GM19467 (cell line): ENCODE measurements at regions not wholly inside any gene's neighbourhood (a gene's known extent, or its start where the extent isn't known, plus 50 kb on each side); places are given as distances from the start of the nearest gene placed in this dataset.

Experiments used
- ATAC-seq: cut with Tn5 transposase; IDR thresholded peaks from one replicate; pipeline ENCODE4 v1.9.1; 2021; ENCODE audit warnings: mild to moderate bottlenecking, moderate library complexity; ENCODE audit not compliant: unreplicated experiment

DNA sequence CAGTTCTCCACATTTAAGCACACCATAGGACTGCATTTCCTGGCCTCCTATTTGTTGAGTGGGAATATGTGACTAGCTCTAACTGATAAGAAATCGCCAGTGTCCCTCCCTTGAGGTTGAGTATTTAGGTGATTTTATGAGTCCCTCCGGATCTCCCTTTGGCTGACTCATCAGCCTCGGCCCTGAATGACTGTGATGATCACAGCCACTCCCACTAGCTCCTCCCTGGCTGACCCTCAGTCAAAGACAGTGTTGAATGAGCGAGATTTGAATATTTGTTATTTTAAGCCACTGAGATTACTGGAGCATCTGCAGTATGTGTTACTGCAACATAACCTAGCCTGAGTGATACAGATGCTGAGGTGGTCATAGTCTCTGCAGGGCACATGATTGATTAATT is 515.3 kb downstream of the EPHB1 start:
- ATAC-seq = no peak

DNA sequence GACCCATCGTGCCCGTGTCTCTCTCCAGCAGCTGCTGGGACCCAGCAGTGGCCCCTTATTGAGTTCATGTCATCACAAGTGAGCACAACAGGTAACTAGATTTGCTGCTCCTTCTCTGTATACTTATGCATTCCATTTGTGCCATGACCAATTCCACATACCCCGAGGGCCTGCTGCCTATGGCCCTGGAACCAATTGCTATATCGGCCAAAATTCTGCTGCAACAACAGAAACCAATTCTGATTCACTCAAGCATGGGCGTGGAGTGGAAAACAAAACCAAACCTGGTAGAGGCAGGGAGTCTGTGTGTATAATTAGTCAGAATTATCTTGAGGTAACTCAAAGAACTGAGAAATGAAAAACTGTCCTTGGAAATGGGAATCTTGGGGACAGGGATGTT is 516.6 kb downstream of the EPHB1 start:
- no peak for ATAC-seq

DNA sequence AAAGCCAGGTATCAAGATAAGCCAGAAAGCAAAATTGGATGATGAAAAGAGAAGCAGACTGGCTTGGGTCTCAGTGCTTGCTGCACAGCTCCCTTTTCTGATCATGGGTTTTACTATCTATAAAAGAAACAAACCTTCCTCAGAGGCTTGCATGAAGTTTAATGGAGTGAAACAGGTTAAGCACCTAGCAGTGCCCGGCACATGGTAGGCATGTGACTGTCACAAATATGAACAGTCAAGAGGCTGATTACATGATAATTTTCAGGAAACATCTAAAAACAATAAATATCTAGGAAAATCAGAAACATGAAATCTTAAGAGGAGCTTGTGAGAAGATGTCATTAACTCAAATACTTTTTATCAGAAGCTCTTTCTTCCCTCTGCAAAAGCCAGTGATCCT is 519.2 kb downstream of the EPHB1 start:
- no peak for ATAC-seq

DNA sequence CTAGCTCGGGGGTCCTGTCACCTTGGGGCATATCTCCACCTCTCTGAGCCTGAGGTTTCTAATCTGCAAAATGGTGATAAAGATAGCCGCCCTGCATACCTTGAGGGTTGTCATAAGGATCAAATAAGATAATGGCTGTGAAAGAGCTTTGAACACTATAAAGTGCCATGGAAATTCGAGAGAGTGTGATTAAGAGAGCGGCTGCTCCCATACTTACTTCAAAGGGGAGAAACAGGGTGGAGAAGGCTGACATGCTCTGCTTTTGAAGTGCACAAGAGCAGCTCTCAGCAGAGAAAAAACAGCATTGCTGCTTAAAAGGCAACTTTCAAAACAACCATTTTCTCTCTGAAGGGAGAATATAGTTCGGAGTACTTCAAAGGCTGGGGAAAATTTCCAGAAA is 529.2 kb downstream of the EPHB1 start:
- no peak for ATAC-seq

DNA sequence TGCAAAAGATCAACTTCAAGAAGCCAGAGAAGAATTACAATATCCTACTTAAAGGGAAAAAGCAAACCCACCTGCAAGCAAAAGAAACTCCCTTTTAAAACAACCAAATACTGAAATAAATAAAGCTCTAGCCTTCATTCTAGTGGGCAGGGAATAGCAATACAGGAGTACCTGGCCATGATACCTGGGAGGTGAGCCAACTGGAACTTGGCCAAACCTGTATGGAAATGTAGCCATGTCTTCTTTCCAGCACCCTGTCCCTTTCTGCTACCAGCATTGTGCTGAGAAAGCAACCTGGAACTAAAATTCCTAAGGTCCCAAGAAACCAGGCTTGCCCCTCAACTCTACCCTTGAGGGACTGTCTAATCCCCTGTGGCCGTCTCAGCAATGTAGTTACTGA is 530.0 kb downstream of the EPHB1 start:
- no peak for ATAC-seq

DNA sequence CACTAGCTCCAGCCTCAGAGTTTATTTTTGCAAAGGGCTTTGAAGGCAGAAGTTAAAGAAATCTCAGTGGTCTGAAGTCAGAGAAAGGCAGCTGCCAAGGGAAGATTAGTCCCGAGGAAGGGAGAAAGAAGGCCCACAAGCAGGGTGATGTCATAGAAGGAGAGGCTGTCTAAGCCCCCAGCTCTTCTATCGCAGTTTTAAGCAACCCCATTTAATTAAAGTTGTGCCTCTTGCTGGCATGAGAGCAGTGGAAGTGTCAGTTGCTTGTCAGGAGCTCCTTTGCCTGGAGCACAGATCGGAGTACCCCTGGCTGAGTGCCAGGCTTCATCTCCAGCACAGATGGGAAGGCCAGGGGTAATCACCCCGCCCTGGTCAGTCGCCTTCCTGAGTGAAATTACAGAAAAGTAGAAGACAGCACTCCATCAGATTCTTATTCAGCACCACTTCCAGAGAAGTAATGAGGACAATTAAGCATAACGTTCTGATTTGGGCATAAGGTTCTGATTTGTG is 530.7 kb downstream of the EPHB1 start:
- ATAC-seq = no peak

DNA sequence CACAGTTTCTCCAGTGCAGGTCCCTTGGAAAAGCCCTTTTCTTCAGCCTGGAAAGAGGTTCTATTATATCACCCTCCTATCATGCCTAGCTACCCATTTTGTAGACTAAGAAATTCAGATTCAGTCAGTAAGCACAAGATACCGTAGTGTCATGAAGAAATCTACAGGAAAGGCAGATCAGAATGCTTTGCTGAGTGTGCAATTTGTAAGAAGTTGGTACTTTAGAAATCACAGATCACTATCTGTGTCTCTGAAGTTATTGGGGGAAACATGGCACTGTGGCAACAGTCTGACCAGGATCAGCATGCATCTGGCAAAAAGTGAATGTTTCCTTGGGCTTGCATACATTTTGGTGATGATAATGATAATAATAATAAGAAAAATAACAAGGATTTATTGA is 531.8 kb downstream of the EPHB1 start:
- ATAC-seq = no peak

DNA sequence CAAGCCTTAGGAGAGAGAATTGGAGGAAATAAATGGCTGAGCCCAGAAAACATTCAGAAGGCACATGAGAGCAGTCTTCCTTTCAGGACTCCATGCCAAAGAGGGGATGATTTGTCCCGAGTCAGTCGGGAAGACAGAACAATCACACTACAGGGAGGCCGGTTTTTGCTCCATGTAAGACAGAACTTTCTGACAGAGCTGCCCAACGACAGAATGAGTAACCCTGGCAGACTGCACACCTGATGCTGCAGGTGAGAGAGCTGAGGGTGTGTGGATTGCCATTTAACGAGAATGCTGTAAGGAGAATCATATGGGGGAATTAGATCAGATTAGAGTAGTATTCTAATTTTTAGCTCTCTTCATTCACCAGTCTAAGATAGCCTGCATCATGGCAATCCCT is 533.0 kb downstream of the EPHB1 start:
- no peak for ATAC-seq

DNA sequence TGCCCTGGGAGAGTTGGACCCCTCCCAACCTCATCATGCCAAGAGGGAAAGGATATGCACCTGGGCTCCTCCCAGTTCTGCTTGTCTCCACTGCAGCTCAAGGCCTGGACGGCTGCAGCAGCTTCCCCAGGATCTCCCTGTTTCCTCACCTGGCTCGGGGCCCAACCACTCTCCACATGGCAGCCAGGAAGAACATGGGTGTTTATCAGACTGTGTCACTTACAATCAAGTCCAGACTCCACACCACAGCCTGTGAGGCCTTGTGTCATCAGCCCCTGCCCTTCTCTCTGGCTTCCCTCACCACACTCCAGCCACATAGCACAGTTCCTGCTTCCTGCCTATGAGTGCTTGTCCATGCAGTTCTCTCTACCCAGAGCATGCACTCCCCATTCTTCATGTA is 534.4 kb downstream of the EPHB1 start:
- ATAC-seq = no peak

DNA sequence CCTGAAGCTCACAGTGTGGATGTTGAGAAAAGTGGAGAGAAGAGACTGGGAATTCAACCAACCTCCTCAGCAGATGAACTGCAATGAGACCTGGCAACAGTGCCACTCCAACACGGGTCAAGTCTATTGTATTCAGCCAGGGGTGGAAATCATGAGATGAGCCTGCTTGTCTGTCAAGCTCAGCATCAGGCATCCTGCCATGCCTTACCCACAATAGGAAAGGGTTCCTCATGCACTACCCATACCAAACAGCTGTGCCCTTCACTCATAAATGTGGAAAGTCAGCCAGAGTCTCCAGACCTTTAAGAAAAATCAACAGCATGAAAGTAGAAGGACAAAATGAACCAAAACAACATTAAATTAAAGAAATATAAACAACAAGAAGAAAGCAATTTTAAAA is 542.1 kb downstream of the EPHB1 start:
- ATAC-seq = no peak

DNA sequence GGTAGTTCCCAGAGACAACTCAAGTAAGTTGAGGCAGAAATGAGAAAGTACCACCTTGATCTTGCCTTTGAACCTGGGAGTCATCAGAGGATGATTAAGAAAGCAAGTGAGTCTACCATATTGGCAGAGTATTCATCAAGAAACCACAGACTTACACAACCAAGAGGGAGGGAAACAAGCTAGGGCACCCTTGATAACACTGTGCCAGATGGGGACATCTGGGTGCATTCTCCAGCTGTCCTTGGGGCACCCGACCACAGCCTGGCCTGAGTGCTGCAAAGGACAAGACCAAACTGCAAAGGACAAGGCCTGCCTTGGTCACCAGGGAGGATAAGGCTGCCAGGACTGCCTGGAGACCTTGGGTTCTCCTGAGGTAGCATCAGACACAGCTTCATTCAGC is 553.6 kb downstream of the EPHB1 start:
- no peak for ATAC-seq

DNA sequence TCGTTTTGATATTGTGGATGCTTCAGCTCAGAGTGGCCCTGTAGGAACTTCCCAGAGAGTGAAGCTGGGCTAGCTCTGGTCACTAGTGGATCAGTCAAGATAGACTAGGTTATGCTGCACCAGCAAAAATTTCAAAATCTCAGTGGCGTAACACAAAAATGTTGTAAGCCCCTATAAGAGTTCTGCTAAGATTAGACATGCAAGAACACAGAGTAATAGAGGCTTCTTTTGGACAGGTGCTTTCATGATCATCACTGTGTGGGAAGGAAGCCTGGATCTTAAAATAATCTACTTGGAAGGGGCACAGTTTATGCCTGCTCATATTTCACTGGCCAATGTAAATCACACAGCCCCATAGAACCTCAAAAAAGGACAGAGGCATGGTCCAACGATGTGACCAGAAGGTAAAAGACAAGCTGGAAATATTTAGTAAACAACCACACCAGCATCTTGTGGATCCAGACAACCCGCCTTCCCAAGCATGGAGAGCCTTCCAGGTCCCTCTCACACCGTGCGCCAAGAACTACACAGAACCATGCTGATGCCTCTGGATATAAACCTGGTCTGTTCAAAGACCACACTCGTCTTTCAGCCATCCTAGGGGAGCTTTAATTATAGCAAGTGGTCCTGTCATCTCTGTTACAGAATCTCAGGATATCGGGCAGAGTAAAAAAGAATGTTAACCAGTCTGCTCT is 554.3 kb downstream of the EPHB1 start:
- no peak for ATAC-seq

DNA sequence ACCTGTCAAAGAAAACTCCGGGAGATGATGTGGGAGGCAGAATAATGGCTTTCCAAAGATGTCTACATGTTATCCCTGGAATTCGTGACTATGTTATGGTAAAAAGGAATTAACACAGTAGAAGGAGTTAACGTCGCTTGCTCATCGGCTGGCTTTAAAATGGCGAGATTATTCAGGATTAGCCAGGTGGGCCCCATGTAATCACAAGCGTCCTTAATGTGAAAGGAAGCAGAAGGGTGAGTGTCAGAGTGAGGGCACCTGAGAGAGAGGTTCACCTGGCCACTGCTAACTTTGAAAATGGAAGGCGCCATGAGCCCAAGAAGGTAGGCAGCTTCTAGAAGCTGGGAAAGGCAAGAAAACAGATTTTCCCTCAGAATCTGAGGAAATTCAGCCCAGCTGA is 557.2 kb downstream of the EPHB1 start:
- no peak for ATAC-seq

DNA sequence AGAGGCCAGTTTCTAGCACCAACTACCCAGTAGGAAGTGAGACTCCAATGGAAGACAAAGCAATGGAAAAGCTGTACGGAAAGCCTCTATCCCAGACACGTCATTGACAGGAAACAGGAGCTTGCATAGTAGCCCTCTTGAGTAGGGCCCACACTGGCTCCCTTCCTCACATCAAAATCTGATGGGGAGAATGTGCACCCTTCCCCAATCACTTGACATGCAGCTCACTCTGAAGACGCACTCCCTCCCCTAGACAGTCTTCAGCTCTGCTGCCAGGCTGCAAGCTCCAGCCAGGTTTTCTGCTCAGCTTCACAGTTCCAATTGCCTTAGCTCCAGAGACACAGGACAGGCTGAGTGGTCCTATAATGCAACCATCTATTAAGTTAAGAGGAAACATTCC is 567.8 kb downstream of the EPHB1 start:
- no peak for ATAC-seq

DNA sequence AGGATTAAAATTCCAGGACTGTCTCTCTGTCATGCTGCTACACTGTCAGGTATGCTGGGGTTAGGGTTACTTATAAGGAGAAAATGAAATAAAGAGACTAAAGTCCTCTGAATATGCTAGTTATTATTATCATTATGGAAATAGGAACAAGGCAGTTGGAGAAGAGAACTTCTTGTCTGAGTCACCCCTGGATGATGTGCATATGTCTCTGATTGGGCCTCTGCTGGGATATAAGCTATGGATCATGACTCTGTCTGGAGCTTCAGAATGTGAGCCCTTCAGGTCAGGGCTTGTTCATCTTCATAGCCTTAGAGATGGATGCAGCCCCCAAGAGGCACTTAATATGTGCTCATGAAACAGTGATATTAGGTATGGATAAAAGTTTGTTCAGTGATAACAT is 569.6 kb downstream of the EPHB1 start:
- no peak for ATAC-seq

DNA sequence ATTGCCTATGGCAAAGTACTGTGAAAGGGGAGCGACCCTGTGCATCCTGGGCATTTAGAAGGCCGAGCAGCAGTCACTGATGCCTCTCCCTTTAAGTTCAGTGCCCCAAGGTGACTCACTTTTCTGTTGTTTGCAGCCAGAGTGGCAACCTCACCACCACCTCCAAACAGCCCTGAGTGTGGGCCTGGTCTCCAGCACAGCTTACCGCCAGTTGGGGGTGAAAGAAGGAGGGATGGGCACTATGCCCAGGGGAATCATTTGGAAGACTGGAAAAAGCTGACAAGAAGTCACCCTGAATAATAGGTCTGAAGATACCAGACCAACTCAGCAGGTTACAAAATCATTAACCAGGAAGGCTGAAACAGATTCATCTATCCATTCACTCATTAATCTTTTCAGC is 571.8 kb downstream of the EPHB1 start:
- ATAC-seq = no peak

DNA sequence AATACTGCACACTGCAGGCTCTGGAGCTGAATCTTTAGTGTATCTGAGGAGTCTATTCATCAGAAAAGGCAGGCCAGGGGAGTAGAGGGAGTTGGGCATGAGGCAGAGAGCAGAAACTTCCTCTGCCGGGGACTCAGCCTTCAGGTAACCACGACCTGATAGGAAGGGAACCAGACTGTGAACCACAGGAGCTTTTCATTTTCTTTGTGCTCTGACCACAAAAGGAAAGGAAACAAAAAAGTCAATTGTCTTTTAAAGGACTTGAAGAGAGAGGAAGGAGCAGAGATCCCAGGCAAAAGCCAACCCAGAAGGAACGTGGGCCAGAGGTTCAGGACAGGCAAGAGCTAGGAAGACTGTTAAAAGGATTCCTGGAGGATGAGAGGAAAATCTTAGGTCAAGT is 573.3 kb downstream of the EPHB1 start:
- no peak for ATAC-seq

DNA sequence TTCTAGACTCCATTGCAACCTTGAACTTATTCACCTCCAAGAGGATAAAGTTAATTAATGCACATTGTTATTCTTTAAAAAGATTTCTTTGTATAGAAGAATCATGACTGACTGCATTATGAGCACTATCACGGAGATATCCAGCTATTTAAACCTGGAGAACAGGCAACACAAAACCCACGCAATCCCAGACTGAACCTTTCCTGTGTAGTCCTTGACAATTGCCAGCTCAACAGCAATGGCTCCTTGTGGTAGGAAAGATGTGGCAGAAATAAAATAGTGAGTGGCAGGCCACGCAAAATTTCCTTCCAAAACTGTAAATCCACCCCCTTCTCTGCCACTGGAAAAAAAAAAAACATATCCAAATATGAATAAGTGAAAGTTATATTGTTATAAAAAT is 573.7 kb downstream of the EPHB1 start:
- ATAC-seq = no peak

DNA sequence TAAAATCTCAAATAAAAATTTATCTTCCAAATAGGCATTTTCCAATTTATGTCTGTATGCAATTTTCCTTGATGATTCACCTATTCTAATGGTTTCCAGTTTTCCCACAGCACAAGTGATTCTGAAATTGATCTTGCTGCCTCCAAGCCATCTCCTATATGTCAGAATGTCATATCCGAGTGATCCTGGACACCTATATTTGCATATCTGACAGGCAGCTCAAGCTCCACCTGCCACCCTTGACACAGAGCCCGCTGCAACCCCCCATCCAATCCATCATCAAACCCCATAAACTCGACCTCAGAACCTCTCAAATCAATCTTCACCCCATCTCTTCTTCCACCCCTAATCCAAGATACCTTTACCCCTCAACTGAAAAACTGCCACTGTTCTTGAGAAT is 579.5 kb downstream of the EPHB1 start:
- ATAC-seq = no peak

DNA sequence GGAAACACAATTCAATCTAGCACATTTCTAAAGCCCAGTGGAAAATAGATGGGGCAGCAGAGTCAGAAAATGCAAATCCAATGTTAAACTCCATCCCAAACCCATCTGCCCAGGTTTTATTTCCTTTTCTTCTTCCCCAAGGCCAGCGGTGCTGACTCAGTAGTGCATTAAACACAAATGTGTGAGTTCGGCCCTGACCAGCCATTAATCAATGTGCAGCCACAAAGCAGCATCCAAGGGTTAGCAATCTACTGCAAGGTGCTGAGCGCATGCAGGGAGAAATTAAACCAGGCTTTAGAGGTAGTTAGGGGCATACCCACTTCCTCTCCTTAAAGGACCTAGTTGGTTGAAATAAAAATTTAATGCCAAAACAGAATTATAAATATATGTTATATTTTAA is 583.3 kb upstream of the PPP2R3A start:
- ATAC-seq = no peak

DNA sequence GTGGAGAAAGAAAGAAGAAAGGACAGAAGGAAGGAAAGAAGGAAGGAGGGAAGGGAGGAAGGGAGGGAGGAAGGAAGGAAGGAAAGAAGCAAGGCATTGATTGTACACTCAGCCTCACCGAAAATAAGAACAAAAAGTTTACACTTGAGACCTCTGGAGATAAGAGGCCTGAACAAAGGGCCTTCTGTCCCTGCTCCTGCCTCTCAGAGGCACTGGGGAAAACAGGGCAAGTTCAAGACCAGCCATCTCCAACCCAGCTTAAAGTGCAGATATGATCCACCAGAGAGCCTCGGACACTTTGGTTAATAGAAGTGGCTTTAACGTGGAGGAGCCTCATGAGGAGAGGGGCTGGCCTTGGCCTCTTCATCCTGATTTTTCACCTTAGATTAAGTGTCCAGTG is 582.9 kb upstream of the PPP2R3A start:
- ATAC-seq = no peak

DNA sequence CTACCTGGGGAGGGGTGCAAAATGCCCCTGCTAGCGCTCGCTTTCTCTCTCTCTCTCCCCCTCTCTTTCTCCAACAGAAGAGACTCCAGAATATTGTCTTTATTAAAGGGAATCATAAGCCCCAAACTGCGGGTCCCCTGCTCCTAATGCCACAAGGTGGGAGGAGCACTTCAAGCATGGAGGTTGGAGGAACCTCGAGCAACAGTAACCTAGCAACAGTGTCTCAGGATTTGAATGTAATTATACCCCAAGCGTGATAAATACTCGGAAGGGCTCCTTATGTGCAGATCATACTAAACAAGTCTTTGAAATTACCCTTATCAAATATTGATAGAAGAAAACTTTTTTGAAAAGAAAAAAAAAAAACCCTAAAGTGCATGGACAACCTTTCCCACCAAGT is 582.2 kb upstream of the PPP2R3A start:
- ATAC-seq = no peak

DNA sequence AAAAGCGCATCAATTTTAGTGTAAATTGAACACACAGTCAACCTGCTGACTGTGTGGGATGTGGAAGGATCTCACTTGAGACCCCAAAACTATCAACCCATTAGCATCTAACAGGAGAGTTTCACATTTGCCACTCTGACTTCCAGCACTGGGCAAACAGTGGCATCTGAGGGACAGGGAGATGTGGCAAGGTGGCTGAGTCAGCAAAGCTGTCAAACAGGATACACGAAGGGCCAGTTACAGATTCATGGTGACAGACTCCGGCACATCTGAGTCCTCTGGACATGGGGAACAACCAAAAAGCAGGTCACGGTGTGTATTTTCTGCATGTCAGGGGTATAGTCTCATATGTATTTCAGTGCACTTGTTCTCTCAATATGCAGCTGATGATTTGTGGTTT is 573.4 kb upstream of the PPP2R3A start:
- ATAC-seq = no peak
